HG03442 (cell line): ENCODE measurements at regions not wholly inside any gene's neighbourhood (a gene's known extent, or its start where the extent isn't known, plus 50 kb on each side); places are given as distances from the start of the nearest gene placed in this dataset.

Source experiments
- ATAC-seq: cut with Tn5 transposase; IDR thresholded peaks from one replicate; pipeline ENCODE4 v1.9.1; 2021; ENCODE audit warnings: mild to moderate bottlenecking, moderate library complexity; ENCODE audit not compliant: unreplicated experiment

GRCh38 chr7:47221826-47222225 is 360.1 kb downstream of the TNS3 start:
- no peak for ATAC-seq

DNA sequence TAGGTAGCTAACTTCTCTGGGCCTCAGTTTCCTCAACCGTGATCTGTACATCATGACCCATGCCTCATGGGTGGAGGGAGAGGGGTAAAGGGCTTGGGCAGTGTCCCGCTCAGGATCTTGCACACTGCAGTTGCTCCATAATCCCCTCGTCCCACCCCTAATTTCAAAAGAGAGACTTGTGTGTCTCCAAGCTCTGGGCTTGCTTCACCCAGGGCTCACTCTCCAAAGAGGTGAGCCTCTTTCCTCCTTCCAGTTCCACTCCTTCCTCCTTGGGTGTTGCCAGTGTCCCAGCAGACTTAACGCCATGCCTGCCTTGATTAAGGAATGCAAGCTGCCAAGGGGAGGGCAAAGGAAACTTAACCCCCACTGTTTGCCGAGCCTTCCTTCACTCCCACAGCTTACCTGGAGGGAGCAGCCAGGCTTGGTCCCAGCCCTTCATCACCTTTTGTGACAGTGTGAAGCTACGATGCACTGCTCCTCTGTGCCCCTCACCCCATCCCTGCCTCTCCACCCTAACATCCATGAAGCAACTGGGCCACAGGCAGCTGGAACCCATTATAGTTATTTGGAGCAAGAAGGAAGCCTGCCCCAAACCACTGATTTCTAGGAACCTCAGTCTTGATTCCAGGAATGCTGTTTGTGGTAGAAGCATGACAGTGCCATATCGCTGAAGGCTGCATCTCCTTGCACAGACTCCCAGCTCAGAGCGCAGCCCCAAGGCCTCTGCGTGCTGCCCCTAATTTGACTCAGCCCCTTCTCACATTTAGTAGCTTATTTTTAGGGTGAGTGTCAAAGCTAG is 363.3 kb downstream of the TNS3 start:
- ATAC-seq, result no peak

DNA sequence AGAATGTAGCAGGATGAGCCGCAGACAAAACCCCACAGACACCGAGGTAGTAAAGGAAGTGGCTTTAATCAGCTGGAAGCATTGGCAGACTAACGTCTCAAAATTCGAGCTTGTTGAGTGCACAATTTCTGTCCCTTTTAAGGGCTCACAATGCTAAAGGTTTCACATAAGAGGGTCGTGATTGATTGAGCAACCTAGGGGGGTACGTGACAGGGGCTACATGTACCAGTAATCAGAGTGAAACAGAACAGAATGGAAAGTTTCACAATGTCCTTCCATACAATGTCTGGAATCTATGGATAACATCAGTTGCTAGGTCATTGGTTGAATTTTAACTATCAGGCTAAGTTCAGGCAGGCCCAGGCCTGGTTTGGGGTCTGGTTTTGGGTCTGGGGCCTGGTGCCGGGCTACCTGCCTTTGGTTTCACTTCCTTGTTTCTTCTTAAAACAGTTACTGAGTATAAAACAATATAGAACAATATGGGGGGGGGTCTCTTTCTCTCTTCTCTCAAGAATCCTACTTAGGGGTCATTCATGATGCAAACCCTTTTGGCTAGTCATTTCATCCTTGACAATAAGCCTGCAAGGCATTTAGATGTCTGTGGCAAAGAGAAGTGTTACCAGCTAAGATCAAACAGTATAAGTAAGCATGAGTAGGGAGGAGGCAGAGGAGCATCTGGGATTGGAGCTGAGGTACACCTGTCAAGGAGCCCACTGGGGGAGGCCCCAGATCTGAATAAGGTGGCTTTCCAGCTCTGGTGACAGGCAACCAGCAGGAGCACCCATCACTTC is 364.1 kb downstream of the TNS3 start:
- ATAC-seq, result no peak

GRCh38 chr7:47217086-47217485 is 364.8 kb downstream of the TNS3 start:
- ATAC-seq, result no peak

- no peak for ATAC-seq
Measured at GRCh38 chr7:47216439-47216838, 365.5 kb downstream of the TNS3 start.

DNA sequence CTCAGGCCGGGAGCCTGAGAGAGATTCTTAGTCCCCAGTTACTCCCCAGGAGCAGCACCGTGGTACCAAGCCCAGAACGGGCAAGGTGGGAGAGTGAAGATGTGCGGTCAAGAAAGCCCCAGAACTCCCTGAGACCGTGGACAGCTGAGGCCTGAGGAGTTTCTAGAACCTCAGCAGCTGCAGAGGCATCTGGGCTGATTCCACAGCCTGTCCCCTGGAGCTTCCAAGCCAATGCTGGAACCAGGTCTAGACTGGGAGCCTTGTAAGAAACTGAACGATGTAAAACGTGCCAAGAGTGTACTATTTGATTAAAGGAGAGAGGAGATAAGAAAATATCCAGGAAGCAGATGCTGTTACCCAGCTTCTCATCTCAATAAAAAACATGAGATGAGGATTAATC is 366.3 kb downstream of the TNS3 start:
- ATAC-seq, result no peak

- no peak for ATAC-seq
Measured at GRCh38 chr7:47215049-47215448, 366.9 kb downstream of the TNS3 start.

DNA sequence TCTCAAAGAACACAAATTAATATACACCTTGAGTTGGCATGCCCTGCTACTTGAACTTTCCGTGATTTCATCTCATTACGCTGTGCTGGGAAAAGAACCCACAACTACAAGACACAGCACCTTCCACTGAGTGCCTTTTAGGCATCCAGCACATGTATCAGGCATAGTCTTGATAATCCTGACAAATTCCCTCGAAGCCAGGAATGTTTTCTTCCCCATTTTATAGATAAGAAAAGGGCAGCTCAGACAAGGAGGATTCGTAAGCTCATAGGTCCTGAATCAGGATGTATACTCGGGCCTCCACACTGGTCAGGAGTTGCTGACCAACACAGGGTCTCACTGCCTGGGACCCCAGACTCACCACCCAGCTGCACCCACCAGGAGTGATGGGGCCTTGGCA is 368.6 kb downstream of the TNS3 start:
- ATAC-seq, result no peak

DNA sequence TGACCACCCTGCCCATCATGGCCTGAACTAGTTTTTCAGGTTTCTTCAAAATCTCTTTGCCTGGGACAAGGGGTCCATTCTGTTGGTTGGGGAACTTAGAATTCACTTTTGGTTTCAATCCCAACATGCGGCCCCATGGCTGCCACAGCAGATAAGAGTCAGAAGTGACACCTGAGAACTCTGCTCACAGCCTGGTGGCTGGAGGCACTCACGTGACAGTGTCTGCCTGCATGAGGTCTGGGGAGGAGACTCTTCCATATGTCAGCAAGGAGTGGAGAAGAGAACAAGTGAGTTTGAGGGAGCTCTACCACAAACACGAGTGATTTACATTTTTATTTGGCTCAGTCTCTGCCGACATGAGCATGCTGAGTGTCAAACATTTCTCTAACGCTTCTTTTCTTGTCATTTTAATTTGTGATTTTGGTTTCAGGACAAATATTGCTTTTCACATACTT is 370.4 kb downstream of the TNS3 start:
- ATAC-seq, result no peak

GRCh38 chr7:47210281-47210854 is 371.5 kb downstream of the TNS3 start:
- ATAC-seq, result no peak

DNA sequence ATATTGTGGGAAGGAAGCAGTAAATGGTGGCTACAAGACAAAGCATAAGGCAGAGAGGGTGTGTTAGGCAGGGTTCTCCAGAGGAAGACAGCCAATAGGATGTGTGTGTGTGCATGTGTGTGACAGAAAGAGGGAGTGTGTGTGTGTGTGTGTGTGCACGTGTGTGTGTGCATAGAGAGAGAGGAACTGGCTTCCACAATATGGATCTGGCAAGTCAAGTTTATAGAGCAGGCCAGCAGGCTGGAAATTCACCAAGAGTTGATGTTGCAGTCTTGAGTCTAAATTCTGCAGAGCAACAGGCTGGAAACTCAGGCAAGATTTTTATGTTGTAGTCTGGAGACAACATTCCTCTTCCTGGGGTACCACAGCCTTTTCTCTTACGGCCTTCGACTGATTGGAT is 374.0 kb downstream of the TNS3 start:
- no peak for ATAC-seq

DNA sequence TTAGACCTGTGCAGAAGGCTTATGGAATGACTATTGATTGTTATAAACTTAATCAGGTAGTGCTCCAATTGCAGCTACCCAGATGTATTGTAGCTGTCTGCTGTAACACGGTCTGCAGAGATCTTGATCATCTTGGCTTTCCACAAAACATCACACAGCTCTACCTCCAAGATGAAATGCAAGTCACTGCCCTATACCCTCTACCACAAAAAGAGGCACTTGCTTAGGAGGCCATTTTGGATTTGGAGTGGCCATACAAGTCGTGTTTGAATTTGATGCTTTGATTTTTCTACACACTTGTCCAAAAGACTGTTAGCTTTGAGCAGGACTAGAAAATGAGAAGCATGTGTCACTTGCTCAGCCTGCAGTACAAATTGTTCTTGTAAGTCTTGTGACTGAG is 377.2 kb downstream of the TNS3 start:
- ATAC-seq, result no peak

GRCh38 chr7:47202146-47202783 is 379.6 kb downstream of the TNS3 start:
- no peak for ATAC-seq

DNA sequence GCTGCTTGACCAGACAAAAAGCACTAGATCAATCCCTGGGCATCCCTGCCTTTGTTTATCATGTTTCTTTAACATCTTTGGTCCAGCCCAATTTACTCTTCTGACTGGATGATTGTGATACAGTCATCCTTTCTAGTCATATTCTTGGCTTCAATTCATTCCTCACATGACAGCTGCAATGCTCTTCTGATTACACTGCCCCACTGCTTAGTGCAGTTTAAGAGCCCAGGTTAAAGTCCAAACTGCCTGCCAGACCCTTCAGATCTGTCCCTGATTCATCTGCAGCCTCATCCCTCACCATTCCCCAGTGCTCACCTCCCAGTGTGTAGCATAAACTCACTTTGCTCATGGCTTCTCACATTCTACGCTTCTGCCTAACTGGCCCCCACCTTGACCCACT is 383.8 kb downstream of the TNS3 start:
- no peak for ATAC-seq

GRCh38 chr7:47197486-47197885 is 384.4 kb downstream of the TNS3 start:
- ATAC-seq, result no peak

GRCh38 chr7:47196737-47197136 is 385.2 kb downstream of the TNS3 start:
- ATAC-seq, result no peak

DNA sequence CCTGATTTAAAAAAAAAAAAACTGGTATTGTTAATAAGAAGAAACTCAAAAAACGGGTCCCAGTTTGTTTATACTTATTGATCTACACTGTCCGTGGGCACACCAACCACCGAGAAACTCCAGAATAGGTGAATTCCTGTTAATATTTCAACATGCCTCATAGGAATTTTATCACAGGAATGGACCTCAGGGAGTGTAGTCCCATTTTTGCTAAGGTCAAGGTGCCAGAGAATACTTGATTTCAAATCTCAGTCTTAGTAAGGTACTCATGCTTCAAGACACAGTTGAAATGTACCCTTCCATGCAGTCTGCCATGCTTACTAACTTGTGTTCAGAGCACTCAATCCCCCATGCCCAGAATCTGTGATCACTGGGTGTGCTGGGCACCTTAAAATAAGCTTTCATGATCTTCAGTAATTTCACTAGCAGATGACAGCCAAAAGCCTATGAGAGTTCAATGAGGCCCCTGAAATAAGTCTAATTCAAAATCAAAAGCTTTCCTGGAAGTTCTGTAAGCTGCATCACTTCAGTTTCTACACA is 385.7 kb downstream of the TNS3 start:
- ATAC-seq, result no peak

DNA sequence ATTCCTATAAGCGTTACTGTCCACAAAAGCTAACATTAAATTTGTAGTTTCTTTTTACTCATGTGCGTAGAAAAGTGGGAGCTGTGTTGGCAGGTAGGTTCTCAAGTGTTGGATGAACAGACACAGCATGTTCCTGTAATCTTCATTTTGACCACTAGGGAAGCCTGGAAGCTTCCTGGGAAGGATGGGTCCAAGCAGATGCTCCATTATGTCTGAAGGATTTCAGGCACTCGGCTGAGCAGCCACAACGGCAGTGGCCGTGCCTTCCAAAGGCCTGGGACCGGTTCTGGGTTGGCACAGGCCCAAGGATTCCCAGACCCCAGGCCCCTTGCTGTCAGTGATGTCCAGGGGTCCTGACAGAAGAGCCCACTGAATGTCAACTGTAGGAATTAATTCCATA is 386.3 kb downstream of the TNS3 start:
- ATAC-seq, result no peak

DNA sequence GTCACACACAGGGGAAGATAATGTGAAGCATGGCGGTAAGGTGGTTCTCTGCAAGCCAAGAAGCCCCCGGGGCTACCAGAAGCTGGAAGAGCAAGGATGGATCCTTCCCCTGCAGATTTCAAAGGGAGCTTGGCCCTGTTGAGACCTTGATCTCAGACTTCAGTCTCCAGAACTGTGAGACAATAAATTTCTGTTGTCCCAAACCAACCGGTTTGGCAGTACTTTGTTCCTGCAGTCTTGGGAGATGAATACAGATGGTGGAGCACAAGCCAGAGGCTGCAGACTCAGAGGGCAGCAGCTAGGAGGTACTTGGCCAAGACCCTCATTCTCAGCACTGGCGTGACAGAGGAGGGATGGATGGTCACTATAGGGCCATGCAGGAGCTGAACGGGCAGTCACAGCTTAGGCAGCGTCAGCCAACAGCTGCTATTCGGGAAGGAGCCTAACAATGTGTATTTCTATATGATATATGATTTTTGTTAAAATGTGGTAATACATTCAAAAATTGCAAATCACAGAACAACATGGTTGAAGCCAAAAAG is 387.3 kb downstream of the TNS3 start:
- no peak for ATAC-seq

DNA sequence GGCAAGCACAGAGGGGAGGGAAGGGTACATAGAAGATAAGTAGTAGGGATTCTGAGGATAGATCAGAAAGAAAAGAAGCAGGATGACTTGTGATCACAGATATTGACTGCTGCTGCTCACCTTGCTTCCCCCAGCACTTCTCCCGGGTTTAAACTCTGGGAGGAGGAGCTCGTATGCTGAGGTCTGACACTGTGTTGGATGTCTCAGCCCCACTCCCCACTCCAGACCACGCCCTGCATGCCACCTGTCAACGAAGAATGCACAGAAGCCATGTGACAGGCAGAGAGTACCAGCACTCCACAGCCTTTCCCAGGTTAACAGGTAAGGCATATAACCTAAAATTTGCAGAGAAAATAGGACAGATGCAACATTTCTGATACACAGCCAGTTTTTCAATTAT is 388.9 kb downstream of the TNS3 start:
- ATAC-seq, result no peak

- ATAC-seq, result no peak
Measured at GRCh38 chr7:47191876-47192291, 390.0 kb downstream of the TNS3 start.
